Neural progenitor cell (in vitro differentiated cells): ENCODE measurements at regions not wholly inside any gene's neighbourhood (a gene's known extent, or its start where the extent isn't known, plus 50 kb on each side); places are given as distances from the start of the nearest gene placed in this dataset.

ENCODE experiments used
- EZH2 ChIP-seq: fragments of 200-600 bp; sonication (generic); IDR thresholded peaks from 2 replicates; pipeline ENCODE4 v1.6.1; 2017; ENCODE audit warnings: antibody characterized with exemption, mild to moderate bottlenecking, moderate library complexity
- EZH2phosphoT487 ChIP-seq: fragments of 200-600 bp; sonication (generic); IDR thresholded peaks from 2 replicates; pipeline ENCODE4 v1.6.1; 2017; ENCODE audit warnings: antibody characterized with exemption
- TF ChIP-seq, protein P1 (sequence below): fragments of 200-600 bp; sonication (generic); IDR thresholded peaks from 2 replicates; pipeline ENCODE4 v1.5.1; 2017; ENCODE audit warnings: antibody characterized with exemption, mild to moderate bottlenecking

DNA sequence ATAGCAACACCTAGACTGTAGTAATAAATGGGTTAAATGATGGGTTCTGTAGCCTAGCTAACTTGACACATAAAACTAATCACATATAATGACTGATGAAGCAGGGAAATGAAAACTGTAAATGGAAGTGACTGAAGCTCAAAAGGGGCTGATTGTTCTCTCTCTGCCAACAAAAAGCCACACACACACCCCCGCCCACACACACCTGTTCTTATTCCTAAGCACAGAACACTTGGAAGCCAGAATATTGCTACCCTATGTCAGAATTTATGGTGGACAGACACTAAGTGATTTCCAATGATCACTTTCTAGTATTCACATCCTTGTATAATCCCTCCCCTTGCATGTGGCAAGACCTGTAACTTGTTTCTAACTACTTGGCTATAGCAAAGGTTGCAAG is 603.5 kb downstream of the UTRN start:
- TF ChIP-seq, protein P1, sequence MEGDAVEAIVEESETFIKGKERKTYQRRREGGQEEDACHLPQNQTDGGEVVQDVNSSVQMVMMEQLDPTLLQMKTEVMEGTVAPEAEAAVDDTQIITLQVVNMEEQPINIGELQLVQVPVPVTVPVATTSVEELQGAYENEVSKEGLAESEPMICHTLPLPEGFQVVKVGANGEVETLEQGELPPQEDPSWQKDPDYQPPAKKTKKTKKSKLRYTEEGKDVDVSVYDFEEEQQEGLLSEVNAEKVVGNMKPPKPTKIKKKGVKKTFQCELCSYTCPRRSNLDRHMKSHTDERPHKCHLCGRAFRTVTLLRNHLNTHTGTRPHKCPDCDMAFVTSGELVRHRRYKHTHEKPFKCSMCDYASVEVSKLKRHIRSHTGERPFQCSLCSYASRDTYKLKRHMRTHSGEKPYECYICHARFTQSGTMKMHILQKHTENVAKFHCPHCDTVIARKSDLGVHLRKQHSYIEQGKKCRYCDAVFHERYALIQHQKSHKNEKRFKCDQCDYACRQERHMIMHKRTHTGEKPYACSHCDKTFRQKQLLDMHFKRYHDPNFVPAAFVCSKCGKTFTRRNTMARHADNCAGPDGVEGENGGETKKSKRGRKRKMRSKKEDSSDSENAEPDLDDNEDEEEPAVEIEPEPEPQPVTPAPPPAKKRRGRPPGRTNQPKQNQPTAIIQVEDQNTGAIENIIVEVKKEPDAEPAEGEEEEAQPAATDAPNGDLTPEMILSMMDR: no peak
- TF ChIP-seq EZH2 (no peak), EZH2phosphoT487 (no peak)
